BLaER1 treated with 17β-estradiol and CSF1 and Interleukin-3, amounts not matched to agents 10 nM and 100 nM (cell line): ENCODE measurements at regions not wholly inside any gene's neighbourhood (a gene's known extent, or its start where the extent isn't known, plus 50 kb on each side); places are given as distances from the start of the nearest gene placed in this dataset.

Experiments
- H3K27ac ChIP-seq, 11 experiments: shearing (Covaris generic); formaldehyde crosslinking; 2 replicates each; pipeline ENCODE4 v1.8.1; 2022
- H3K27me3 ChIP-seq, 11 experiments: shearing (Covaris generic); formaldehyde crosslinking; 2 replicates each; pipeline ENCODE4 v1.8.1; 2022
- H3K36me3 ChIP-seq, 11 experiments: shearing (Covaris generic); formaldehyde crosslinking; 2 replicates each; pipeline ENCODE4 v1.8.1; 2022
- H3K4me1 ChIP-seq, 10 experiments: shearing (Covaris generic); formaldehyde crosslinking; 2 replicates each; pipeline ENCODE4 v1.8.1; 2022
- H3K4me2 ChIP-seq, 11 experiments: shearing (Covaris generic); formaldehyde crosslinking; 2 replicates each; pipeline ENCODE4 v1.8.1; 2022
- H3K4me3 ChIP-seq, 10 experiments: shearing (Covaris generic); formaldehyde crosslinking; 2 replicates each; pipeline ENCODE4 v1.8.1; 2022
- H3K9ac ChIP-seq, 11 experiments: shearing (Covaris generic); formaldehyde crosslinking; 2 replicates each; pipeline ENCODE4 v1.8.1; 2022
- H3K9me3 ChIP-seq, 11 experiments: shearing (Covaris generic); formaldehyde crosslinking; replicated peaks in 1 of 11; 2 replicates each; pipeline ENCODE4 v1.8.1; 2022
- H4K20me1 ChIP-seq, 11 experiments: shearing (Covaris generic); formaldehyde crosslinking; 2 replicates each; pipeline ENCODE4 v1.8.1; 2022
- Cebpa-rat ChIP-seq, 11 experiments: shearing (Covaris generic); IDR thresholded peaks; 2 replicates each; pipeline ENCODE4 v1.8.1; 2022

GRCh38 chr2:18903750-18904149 lies 314.4 kb upstream of the NT5C1B start:
- TF ChIP-seq Cebpa-rat (IDR thresholded peaks at IDR 0.05), result no peak
- H3K4me3 ChIP-seq, result no peak overlapping the region

GRCh38 chr2:18901242-18901641 lies 311.9 kb upstream of the NT5C1B start:
- peaks cover 0 to 20% (median 10%) of the 10 kb centered on the region in 10 experiments; a peak in 15 of 20 replicates for H3K4me1 ChIP-seq
- no peaks in the 10 kb centered on the region for H3K27me3 ChIP-seq
- no peaks in the 10 kb centered on the region for H4K20me1 ChIP-seq
- no peak overlapping the region for H3K4me3 ChIP-seq
- H3K4me2 ChIP-seq, result no peak overlapping the region
- no peak overlapping the region for H3K27ac ChIP-seq
- no peak for TF ChIP-seq Cebpa-rat (IDR thresholded peaks at IDR 0.05)
- H3K9me3 ChIP-seq, result peaks cover 0 to 6% (median 0%) of the 10 kb centered on the region in 11 experiments; a peak in 4 of 22 replicates
- no peaks in the 10 kb centered on the region for H3K36me3 ChIP-seq
- H3K9ac ChIP-seq, result no peak overlapping the region

More at GRCh38 chr2:18903750-18904149, 314.4 kb upstream of the NT5C1B start:
- Histone ChIP-seq H4K20me1 (no peaks in the 10 kb centered on the region), H3K36me3 (no peaks in the 10 kb centered on the region), H3K4me1 (peaks cover 0 to 20% (median 10%) of the 10 kb centered on the region in 10 experiments; a peak in 15 of 20 replicates), H3K27me3 (no peaks in the 10 kb centered on the region), H3K4me2 (peak overlapping the region in 8 of 11 experiments; percentile 27 to 63 (median 48); a peak in 13 of 22 replicates), H3K27ac (no peak overlapping the region), H3K9me3 (peaks cover 0 to 9% (median 0%) of the 10 kb centered on the region in 11 experiments; a peak in 4 of 22 replicates), H3K9ac (no peak overlapping the region)

- Histone ChIP-seq H3K27ac (no peak overlapping the region), H3K4me1 (peaks cover 0 to 20% (median 10%) of the 10 kb centered on the region in 10 experiments; a peak in 15 of 20 replicates), H4K20me1 (no peaks in the 10 kb centered on the region), H3K36me3 (no peaks in the 10 kb centered on the region), H3K9ac (no peak overlapping the region), H3K27me3 (no peaks in the 10 kb centered on the region), H3K4me3 (no peak overlapping the region), H3K4me2 (no peak overlapping the region), H3K9me3 (peaks cover 0 to 1% (median 0%) of the 10 kb centered on the region in 11 experiments; a peak in 3 of 22 replicates)
- no peak for TF ChIP-seq Cebpa-rat (IDR thresholded peaks at IDR 0.05)
Observed at GRCh38 chr2:18900691-18901141, 311.3 kb upstream of the NT5C1B start.

- Histone ChIP-seq H3K36me3 (no peaks in the 10 kb centered on the region), H3K4me1 (peaks cover 0 to 20% (median 10%) of the 10 kb centered on the region in 10 experiments; a peak in 15 of 20 replicates), H3K9ac (no peak overlapping the region), H3K4me2 (peak overlapping the region in 7 of 11 experiments; percentile 2 to 46 (median 25); a peak in 10 of 22 replicates), H4K20me1 (no peaks in the 10 kb centered on the region), H3K4me3 (no peak overlapping the region), H3K9me3 (no peaks in the 10 kb centered on the region), H3K27ac (no peak overlapping the region), H3K27me3 (no peaks in the 10 kb centered on the region)
- no peak; a peak in 1 of 22 replicates for TF ChIP-seq Cebpa-rat (IDR thresholded peaks at IDR 0.05)
Observed at GRCh38 chr2:18899725-18900124, 310.4 kb upstream of the NT5C1B start.

GRCh38 chr2:18898271-18898670 lies 308.9 kb upstream of the NT5C1B start:
- no peak overlapping the region for H3K4me3 ChIP-seq
- H3K27me3 ChIP-seq, result no peaks in the 10 kb centered on the region
- no peak overlapping the region for H3K9ac ChIP-seq
- no peak overlapping the region for H3K27ac ChIP-seq
- H3K36me3 ChIP-seq, result no peaks in the 10 kb centered on the region
- TF ChIP-seq Cebpa-rat (IDR thresholded peaks at IDR 0.05), result no peak
- no peaks in the 10 kb centered on the region for H3K9me3 ChIP-seq
- H4K20me1 ChIP-seq, result no peaks in the 10 kb centered on the region
- H3K4me1 ChIP-seq, result peaks cover 0 to 11% (median 5%) of the 10 kb centered on the region in 10 experiments; a peak in 8 of 20 replicates
- H3K4me2 ChIP-seq, result no peak overlapping the region

- Histone ChIP-seq H3K4me3 (no peak overlapping the region), H3K27me3 (no peaks in the 10 kb centered on the region), H3K4me1 (peaks cover 0 to 10% (median 5%) of the 10 kb centered on the region in 10 experiments; a peak in 7 of 20 replicates), H3K4me2 (no peak overlapping the region), H4K20me1 (no peaks in the 10 kb centered on the region), H3K9me3 (no peaks in the 10 kb centered on the region), H3K9ac (no peak overlapping the region), H3K27ac (no peak overlapping the region), H3K36me3 (no peaks in the 10 kb centered on the region)
- TF ChIP-seq Cebpa-rat (IDR thresholded peaks at IDR 0.05), result no peak
Observed at GRCh38 chr2:18896125-18896764, 306.9 kb upstream of the NT5C1B start.

- Histone ChIP-seq H3K4me2 (no peak overlapping the region), H3K9me3 (no peaks in the 10 kb centered on the region)
- TF ChIP-seq Cebpa-rat (IDR thresholded peaks at IDR 0.05), result no peak
Observed at GRCh38 chr2:18891600-18892345, 302.4 kb upstream of the NT5C1B start.

GRCh38 chr2:18889565-18890332 lies 300.4 kb upstream of the NT5C1B start:
- H3K4me2 ChIP-seq, result no peak overlapping the region
- no peaks in the 10 kb centered on the region for H3K36me3 ChIP-seq
- H3K27me3 ChIP-seq, result no peaks in the 10 kb centered on the region
- H4K20me1 ChIP-seq, result no peaks in the 10 kb centered on the region
- TF ChIP-seq Cebpa-rat (IDR thresholded peaks at IDR 0.05), result no peak
- H3K9me3 ChIP-seq, result no peaks in the 10 kb centered on the region
- H3K27ac ChIP-seq, result no peak overlapping the region
- H3K4me3 ChIP-seq, result no peak overlapping the region
- H3K9ac ChIP-seq, result no peak overlapping the region
- no peaks in the 10 kb centered on the region for H3K4me1 ChIP-seq

More at GRCh38 chr2:18891600-18892345, 302.4 kb upstream of the NT5C1B start:
- Histone ChIP-seq H4K20me1 (no peaks in the 10 kb centered on the region), H3K27me3 (no peaks in the 10 kb centered on the region), H3K4me3 (no peak overlapping the region), H3K9ac (no peak overlapping the region), H3K4me1 (no peaks in the 10 kb centered on the region), H3K36me3 (no peaks in the 10 kb centered on the region), H3K27ac (no peak overlapping the region)

- no peaks in the 10 kb centered on the region for H3K9me3 ChIP-seq
- no peak overlapping the region for H3K27ac ChIP-seq
- no peaks in the 10 kb centered on the region for H3K36me3 ChIP-seq
- no peak overlapping the region for H3K9ac ChIP-seq
- H3K4me2 ChIP-seq, result no peak overlapping the region
- no peaks in the 10 kb centered on the region for H3K4me1 ChIP-seq
- no peaks in the 10 kb centered on the region for H4K20me1 ChIP-seq
- no peak for TF ChIP-seq Cebpa-rat (IDR thresholded peaks at IDR 0.05)
- H3K27me3 ChIP-seq, result no peaks in the 10 kb centered on the region
- no peak overlapping the region for H3K4me3 ChIP-seq
Observed at GRCh38 chr2:18885457-18885856, 296.1 kb upstream of the NT5C1B start.
